A673 (cell line): ENCODE measurements at regions not wholly inside any gene's neighbourhood (a gene's known extent, or its start where the extent isn't known, plus 50 kb on each side); places are given as distances from the start of the nearest gene placed in this dataset.

Source experiments
- EZH2 ChIP-seq: fragments of 200-600 bp; sonication (generic); IDR thresholded peaks from 2 replicates; pipeline ENCODE4 v1.6.1; 2017; ENCODE audit warnings: borderline replicate concordance, low read depth, mild to moderate bottlenecking, mixed read lengths, antibody characterized with exemption, low read length; ENCODE audit not compliant: poor library complexity, severe bottlenecking
- TF ChIP-seq, protein P1 (sequence below): fragments of 300-800, 200-600 bp; sonication (generic); conservative IDR thresholded peaks from 2 replicates; pipeline ENCODE4 v1.5.1; 2017; ENCODE audit warnings: low read depth, mild to moderate bottlenecking, antibody characterized with exemption, low read length, moderate library complexity, mixed read lengths

DNA sequence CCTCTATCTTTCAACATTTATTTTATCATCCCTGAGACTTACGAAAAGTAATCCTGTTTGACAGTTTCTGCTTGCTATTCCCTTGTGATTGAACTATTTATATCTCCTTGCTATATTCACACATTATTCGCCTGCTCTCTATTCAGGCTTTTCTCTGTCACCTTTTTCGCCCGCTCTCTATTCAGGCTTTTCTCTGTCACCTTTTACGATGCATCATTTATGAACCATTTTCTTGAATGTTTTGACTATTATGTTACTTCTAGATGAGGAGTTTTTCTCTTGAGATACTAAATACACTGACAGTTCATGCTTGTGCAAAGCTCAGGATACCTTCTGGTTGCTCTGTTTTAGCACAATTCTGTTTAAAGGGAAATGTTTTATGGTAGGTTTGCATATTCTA lies 143.3 kb upstream of the VSTM2A start:
- TF ChIP-seq, protein P1, sequence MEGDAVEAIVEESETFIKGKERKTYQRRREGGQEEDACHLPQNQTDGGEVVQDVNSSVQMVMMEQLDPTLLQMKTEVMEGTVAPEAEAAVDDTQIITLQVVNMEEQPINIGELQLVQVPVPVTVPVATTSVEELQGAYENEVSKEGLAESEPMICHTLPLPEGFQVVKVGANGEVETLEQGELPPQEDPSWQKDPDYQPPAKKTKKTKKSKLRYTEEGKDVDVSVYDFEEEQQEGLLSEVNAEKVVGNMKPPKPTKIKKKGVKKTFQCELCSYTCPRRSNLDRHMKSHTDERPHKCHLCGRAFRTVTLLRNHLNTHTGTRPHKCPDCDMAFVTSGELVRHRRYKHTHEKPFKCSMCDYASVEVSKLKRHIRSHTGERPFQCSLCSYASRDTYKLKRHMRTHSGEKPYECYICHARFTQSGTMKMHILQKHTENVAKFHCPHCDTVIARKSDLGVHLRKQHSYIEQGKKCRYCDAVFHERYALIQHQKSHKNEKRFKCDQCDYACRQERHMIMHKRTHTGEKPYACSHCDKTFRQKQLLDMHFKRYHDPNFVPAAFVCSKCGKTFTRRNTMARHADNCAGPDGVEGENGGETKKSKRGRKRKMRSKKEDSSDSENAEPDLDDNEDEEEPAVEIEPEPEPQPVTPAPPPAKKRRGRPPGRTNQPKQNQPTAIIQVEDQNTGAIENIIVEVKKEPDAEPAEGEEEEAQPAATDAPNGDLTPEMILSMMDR: no peak
- no peak for TF ChIP-seq EZH2
